Vagina (tissue), 2 donors: ENCODE measurements at regions not wholly inside any gene's neighbourhood (a gene's known extent, or its start where the extent isn't known, plus 50 kb on each side); places are given as distances from the start of the nearest gene placed in this dataset.
"Not testable (repeated sequence)": the region's sequence is repeated elsewhere in the genome, so short reads cannot be mapped to it uniquely, and the experiment has no call there.

Experiments used
- DNase-seq, 2 donors: peaks; one replicate each; pipeline ENCODE4 v3.0.0-alpha.2; 2017; ENCODE audit errors: extremely low spot score in 2 of 2
- H3K27ac ChIP-seq: fragments of 200-600 bp; sonication (generic); one replicate; pipeline ENCODE4 v1.5.1; 2019
- H3K27me3 ChIP-seq: fragments of 200-600 bp; sonication (generic); one replicate; pipeline ENCODE4 v1.5.1; 2019
- H3K36me3 ChIP-seq, 2 donors: fragments of 200-600 bp; sonication (generic); one replicate each; pipeline ENCODE4 v1.5.1; 2017 to 2019
- H3K4me1 ChIP-seq: fragments of 200-600 bp; sonication (generic); one replicate; pipeline ENCODE4 v1.5.1; 2019
- H3K4me3 ChIP-seq, 2 donors: fragments of 200-600 bp; sonication (generic); 1 replicate in 1 of 2; 2 replicates in 1 of 2; pipeline ENCODE4 v1.5.1; 2016 to 2019
- H3K9me3 ChIP-seq: fragments of 200-600 bp; sonication (generic); one replicate; pipeline ENCODE4 v1.5.1; 2019
- CTCF ChIP-seq, 3 experiments: fragments of 450-650 bp in 2 of 3; fragments of 200-600 bp in 1 of 3; sonication (generic) in 1 of 3; IDR thresholded peaks; one replicate each; pipeline ENCODE4 v1.5.1; 2017 to 2019; ENCODE audit warnings: antibody characterized with exemption in 3 of 3, mild to moderate bottlenecking in 2 of 3, moderate library complexity in 2 of 3
- POLR2A ChIP-seq, 2 donors: fragments of 450-650 bp; IDR thresholded peaks; one replicate each; pipeline ENCODE4 v1.6.1; 2017; ENCODE audit warnings: antibody characterized with exemption in 2 of 2, mild to moderate bottlenecking in 2 of 2, moderate library complexity in 2 of 2
- POLR2AphosphoS5 ChIP-seq, 2 donors: sonication (generic); formaldehyde crosslinking; IDR thresholded peaks; one replicate each; pipeline ENCODE4 v1.9.0; 2017; ENCODE audit warnings: antibody characterized with exemption in 2 of 2, mild to moderate bottlenecking in 2 of 2, low read depth in 1 of 2; ENCODE audit not compliant: insufficient read depth in 1 of 2
- intact Hi-C: fragments of 100-400 bp; cut with DNase I; formaldehyde crosslinking; loops from one replicate; pipeline ENCODE4 v1.15.1; 2023

GRCh38 chr6:48610846-48611245 lies 499.8 kb upstream of the PTCHD4 start:
- DNase-seq = no peak
- Histone ChIP-seq H3K27ac (no peak overlapping the region), H3K4me3 (no peak overlapping the region), H3K27me3 (no peaks in the 10 kb centered on the region), H3K36me3 (no peaks in the 10 kb centered on the region), H3K9me3 (no peaks in the 10 kb centered on the region), H3K4me1 (no peaks in the 10 kb centered on the region)
- TF ChIP-seq POLR2AphosphoS5 (IDR thresholded peaks at IDR 0.05; ENCODE audit: insufficient read depth in 1 of 2, low read depth in 1 of 2) = no peak
- TF ChIP-seq CTCF (IDR thresholded peaks at IDR 0.05) = no peak
- TF ChIP-seq POLR2A (IDR thresholded peaks at IDR 0.05) = no peak
- intact Hi-C loops = no loop called here

- Histone ChIP-seq H3K27me3 (no peaks in the 10 kb centered on the region), H3K36me3 (no peaks in the 10 kb centered on the region), H3K4me1 (no peaks in the 10 kb centered on the region), H3K4me3 (no peak overlapping the region), H3K9me3 (no peaks in the 10 kb centered on the region), H3K27ac (no peak overlapping the region)
- TF ChIP-seq POLR2AphosphoS5 (IDR thresholded peaks at IDR 0.05; ENCODE audit: insufficient read depth in 1 of 2, low read depth in 1 of 2) (no peak), CTCF (IDR thresholded peaks at IDR 0.05) (no peak), POLR2A (IDR thresholded peaks at IDR 0.05) (no peak)
- intact Hi-C loops = no loop called here
- no peak for DNase-seq
These were observed 495.6 kb upstream of the PTCHD4 start for GRCh38 chr6:48606618-48607017.

GRCh38 chr6:48597951-48598350 lies 487.0 kb upstream of the PTCHD4 start:
- Histone ChIP-seq H3K27me3 (no peaks in the 10 kb centered on the region), H3K27ac (no peak overlapping the region), H3K4me3 (no peak overlapping the region), H3K9me3 (no peaks in the 10 kb centered on the region), H3K36me3 (no peaks in the 10 kb centered on the region), H3K4me1 (no peaks in the 10 kb centered on the region)
- intact Hi-C loops = no loop called here
- no peak for DNase-seq
- TF ChIP-seq POLR2AphosphoS5 (IDR thresholded peaks at IDR 0.05; ENCODE audit: insufficient read depth in 1 of 2, low read depth in 1 of 2) (no peak), POLR2A (IDR thresholded peaks at IDR 0.05) (no peak), CTCF (IDR thresholded peaks at IDR 0.05) (no peak)

- Histone ChIP-seq H3K4me1 (no peaks in the 10 kb centered on the region), H3K9me3 (no peaks in the 10 kb centered on the region), H3K36me3 (no peaks in the 10 kb centered on the region), H3K27ac (no peak overlapping the region), H3K4me3 (no peak overlapping the region), H3K27me3 (no peaks in the 10 kb centered on the region)
- no peak for DNase-seq
- intact Hi-C loops = no loop called here
- no peak for TF ChIP-seq POLR2AphosphoS5 (IDR thresholded peaks at IDR 0.05; ENCODE audit: insufficient read depth in 1 of 2, low read depth in 1 of 2)
- no peak for TF ChIP-seq CTCF (IDR thresholded peaks at IDR 0.05)
These were observed 485.8 kb upstream of the PTCHD4 start for GRCh38 chr6:48596830-48597229.

GRCh38 chr6:48591158-48591557 lies 480.2 kb upstream of the PTCHD4 start:
- H3K27ac ChIP-seq, H3K36me3 ChIP-seq, H3K9me3 ChIP-seq, DNase-seq, H3K4me3 ChIP-seq, H3K4me1 ChIP-seq, intact Hi-C loops, H3K27me3 ChIP-seq: not testable (repeated sequence)

GRCh38 chr6:48584846-48585245 lies 473.8 kb upstream of the PTCHD4 start:
- intact Hi-C loops = no loop called here
- no peak for TF ChIP-seq POLR2AphosphoS5 (IDR thresholded peaks at IDR 0.05; ENCODE audit: insufficient read depth in 1 of 2, low read depth in 1 of 2)
- TF ChIP-seq POLR2A (IDR thresholded peaks at IDR 0.05) = no peak
- TF ChIP-seq CTCF (IDR thresholded peaks at IDR 0.05) = no peak
- no peaks in the 10 kb centered on the region for H3K27me3 ChIP-seq
- H3K4me3 ChIP-seq = no peak overlapping the region
- no peaks in the 10 kb centered on the region for H3K4me1 ChIP-seq
- no peak for DNase-seq
- no peaks in the 10 kb centered on the region for H3K36me3 ChIP-seq
- H3K27ac ChIP-seq = no peak overlapping the region
- no peaks in the 10 kb centered on the region for H3K9me3 ChIP-seq
